ENCODE measurements at regions not wholly inside any gene's neighbourhood (a gene's known extent, or its start where the extent isn't known, plus 50 kb on each side); places are given as distances from the start of the nearest gene placed in this dataset.
"Not testable (repeated sequence)": the region's sequence is repeated elsewhere in the genome, so short reads cannot be mapped to it uniquely, and the experiment has no call there.

- Mint-ChIP-seq H3K9me3 (ENCODE audit: unreplicated experiment) (peaks cover 2% of the 10 kb centered on the region), H3K4me1 (ENCODE audit: low read depth, unreplicated experiment) (peaks cover 6% of the 10 kb centered on the region), H3K4me3 (ENCODE audit: unreplicated experiment) (no peak overlapping the region), H3K36me3 (ENCODE audit: low read depth, unreplicated experiment) (no peaks in the 10 kb centered on the region), H3K27me3 (ENCODE audit: low read depth, unreplicated experiment) (peaks cover 24% of the 10 kb centered on the region), H3K27ac (ENCODE audit: unreplicated experiment) (no peak overlapping the region)
- Histone ChIP-seq H3K4me3 (ENCODE audit: insufficient read depth, low read depth, low read length) (no peak overlapping the region), H3K4me1 (ENCODE audit: insufficient read depth, low read length) (no peaks in the 10 kb centered on the region), H3K4me2 (ENCODE audit: low read length) (no peak overlapping the region), H3K27ac (ENCODE audit: low read depth, low read length) (no peak overlapping the region), H3K36me3 (ENCODE audit: insufficient read depth, low read length) (no peaks in the 10 kb centered on the region), H3K9me3 (ENCODE audit: insufficient read depth, low read depth, low read length) (no peaks in the 10 kb centered on the region), H3K9ac (ENCODE audit: low read length) (no peak overlapping the region), H4K20me1 (ENCODE audit: insufficient read depth, low read length) (no peaks in the 10 kb centered on the region), H2AFZ (ENCODE audit: low read depth, low read length) (no peak overlapping the region), H3K79me2 (ENCODE audit: insufficient read depth, low read length) (no peaks in the 10 kb centered on the region), H3K27me3 (ENCODE audit: insufficient read depth, low read length) (no peaks in the 10 kb centered on the region)
- DNase-seq (ENCODE audit: low read depth) = no peak
- TF ChIP-seq, protein P1, sequence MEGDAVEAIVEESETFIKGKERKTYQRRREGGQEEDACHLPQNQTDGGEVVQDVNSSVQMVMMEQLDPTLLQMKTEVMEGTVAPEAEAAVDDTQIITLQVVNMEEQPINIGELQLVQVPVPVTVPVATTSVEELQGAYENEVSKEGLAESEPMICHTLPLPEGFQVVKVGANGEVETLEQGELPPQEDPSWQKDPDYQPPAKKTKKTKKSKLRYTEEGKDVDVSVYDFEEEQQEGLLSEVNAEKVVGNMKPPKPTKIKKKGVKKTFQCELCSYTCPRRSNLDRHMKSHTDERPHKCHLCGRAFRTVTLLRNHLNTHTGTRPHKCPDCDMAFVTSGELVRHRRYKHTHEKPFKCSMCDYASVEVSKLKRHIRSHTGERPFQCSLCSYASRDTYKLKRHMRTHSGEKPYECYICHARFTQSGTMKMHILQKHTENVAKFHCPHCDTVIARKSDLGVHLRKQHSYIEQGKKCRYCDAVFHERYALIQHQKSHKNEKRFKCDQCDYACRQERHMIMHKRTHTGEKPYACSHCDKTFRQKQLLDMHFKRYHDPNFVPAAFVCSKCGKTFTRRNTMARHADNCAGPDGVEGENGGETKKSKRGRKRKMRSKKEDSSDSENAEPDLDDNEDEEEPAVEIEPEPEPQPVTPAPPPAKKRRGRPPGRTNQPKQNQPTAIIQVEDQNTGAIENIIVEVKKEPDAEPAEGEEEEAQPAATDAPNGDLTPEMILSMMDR (IDR thresholded peaks at IDR 0.05; ENCODE audit: insufficient read depth, low read depth, low read length) = no peak
- TF ChIP-seq EZH2 (IDR thresholded peaks at IDR 0.05; ENCODE audit: insufficient read depth, low read length) = no peak
- FAIRE-seq = no peak
Observed at GRCh38 chr1:223020770-223021169, 122.3 kb downstream of the TLR5 start.

DNA sequence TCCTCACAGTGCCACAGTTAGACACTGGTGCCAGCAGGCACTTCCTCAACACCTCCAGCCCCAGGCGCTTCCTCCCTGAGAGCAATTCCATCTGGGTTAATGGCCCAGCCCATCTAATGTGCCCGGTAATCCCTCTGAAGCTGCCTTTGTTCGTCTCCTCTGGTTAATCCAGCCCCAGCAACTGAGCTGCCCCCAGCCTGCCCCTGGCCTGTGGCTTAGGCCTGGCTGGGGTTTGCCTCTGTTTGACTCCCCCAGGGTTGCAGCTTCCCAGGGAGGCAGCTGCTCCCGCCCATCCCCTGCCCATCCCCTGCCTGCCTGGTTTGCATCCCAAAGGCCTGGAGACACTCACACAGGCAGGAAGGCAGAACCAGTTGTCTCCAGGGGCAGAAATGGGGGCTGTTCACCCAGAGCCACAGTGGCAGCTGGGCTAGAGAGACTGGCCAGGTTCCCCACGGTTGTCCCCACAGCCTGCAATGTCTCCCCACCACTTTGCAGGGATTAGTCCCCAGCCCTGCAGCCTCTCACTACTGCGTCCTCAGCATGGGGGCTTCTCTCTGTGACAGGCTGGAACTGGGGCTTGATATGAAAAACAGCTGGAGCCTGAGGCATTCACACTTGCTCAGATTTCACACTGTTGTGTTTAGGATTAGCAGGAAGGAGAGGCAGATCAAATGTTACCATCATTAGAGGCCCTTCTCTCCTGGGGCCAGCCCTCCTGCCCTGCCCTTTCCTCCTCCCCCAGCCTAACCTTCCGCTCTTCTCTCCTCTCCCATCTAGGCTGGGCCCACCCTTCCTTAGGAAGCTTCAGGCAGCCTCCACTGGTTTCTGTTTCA is 120.2 kb downstream of the TLR5 start:
- H3K36me3 ChIP-seq (ENCODE audit: insufficient read depth, low read length) = no peaks in the 10 kb centered on the region
- no peak overlapping the region for H3K4me3 ChIP-seq (ENCODE audit: insufficient read depth, low read depth, low read length)
- H4K20me1 ChIP-seq (ENCODE audit: insufficient read depth, low read length) = no peaks in the 10 kb centered on the region
- no peak overlapping the region for H2AFZ ChIP-seq (ENCODE audit: low read depth, low read length)
- no peak overlapping the region for H3K4me3 Mint-ChIP-seq (ENCODE audit: unreplicated experiment)
- no peaks in the 10 kb centered on the region for H3K27me3 ChIP-seq (ENCODE audit: insufficient read depth, low read length)
- H3K27ac Mint-ChIP-seq (ENCODE audit: unreplicated experiment) = peak overlapping the region; percentile 81
- DNase-seq (ENCODE audit: low read depth) (no peak), FAIRE-seq (no peak)
- peaks cover 6% of the 10 kb centered on the region for H3K4me1 Mint-ChIP-seq (ENCODE audit: low read depth, unreplicated experiment)
- TF ChIP-seq, protein P1 (IDR thresholded peaks at IDR 0.05; ENCODE audit: insufficient read depth, low read depth, low read length) = no peak
- TF ChIP-seq EZH2 (IDR thresholded peaks at IDR 0.05; ENCODE audit: insufficient read depth, low read length) = no peak
- no peak overlapping the region for H3K4me2 ChIP-seq (ENCODE audit: low read length)
- H3K79me2 ChIP-seq (ENCODE audit: insufficient read depth, low read length) = no peaks in the 10 kb centered on the region
- H3K9ac ChIP-seq (ENCODE audit: low read length) = no peak overlapping the region
- H3K36me3 Mint-ChIP-seq (ENCODE audit: low read depth, unreplicated experiment) = no peaks in the 10 kb centered on the region
- H3K27ac ChIP-seq (ENCODE audit: low read depth, low read length) = no peak overlapping the region
- H3K27me3 Mint-ChIP-seq (ENCODE audit: low read depth, unreplicated experiment) = peaks cover 27% of the 10 kb centered on the region
- no peaks in the 10 kb centered on the region for H3K9me3 ChIP-seq (ENCODE audit: insufficient read depth, low read depth, low read length)
- no peaks in the 10 kb centered on the region for H3K4me1 ChIP-seq (ENCODE audit: insufficient read depth, low read length)
- H3K9me3 Mint-ChIP-seq (ENCODE audit: unreplicated experiment) = peaks cover 4% of the 10 kb centered on the region

DNA sequence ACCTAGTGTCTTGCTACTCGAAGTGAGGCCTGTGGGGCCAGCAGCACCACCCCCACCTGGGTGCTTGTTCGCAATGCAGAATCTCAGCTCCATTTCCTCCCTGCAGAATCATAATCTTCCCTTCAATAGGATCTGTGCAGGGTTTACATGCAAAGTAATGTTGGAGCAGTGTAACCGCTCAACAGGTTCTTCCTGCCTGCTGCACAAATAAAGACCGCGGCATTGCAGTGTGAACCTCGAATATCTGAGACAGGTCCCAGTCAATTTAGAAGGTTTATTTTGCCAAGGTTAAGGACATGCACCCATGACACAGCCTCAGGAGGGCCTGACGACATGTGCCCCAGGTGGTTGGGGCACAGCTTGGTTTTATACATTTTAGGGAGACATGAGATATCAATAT is 119.2 kb downstream of the TLR5 start:
- no peak for DNase-seq (ENCODE audit: low read depth)
- Histone ChIP-seq H3K4me1 (ENCODE audit: insufficient read depth, low read length) (no peaks in the 10 kb centered on the region), H3K4me2 (ENCODE audit: low read length) (no peak overlapping the region), H3K27ac (ENCODE audit: low read depth, low read length) (no peak overlapping the region), H3K36me3 (ENCODE audit: insufficient read depth, low read length) (no peaks in the 10 kb centered on the region), H3K9ac (ENCODE audit: low read length) (no peak overlapping the region), H3K79me2 (ENCODE audit: insufficient read depth, low read length) (no peaks in the 10 kb centered on the region), H3K4me3 (ENCODE audit: insufficient read depth, low read depth, low read length) (no peak overlapping the region), H3K27me3 (ENCODE audit: insufficient read depth, low read length) (no peaks in the 10 kb centered on the region), H4K20me1 (ENCODE audit: insufficient read depth, low read length) (no peaks in the 10 kb centered on the region), H2AFZ (ENCODE audit: low read depth, low read length) (no peak overlapping the region), H3K9me3 (ENCODE audit: insufficient read depth, low read depth, low read length) (no peaks in the 10 kb centered on the region)
- H3K36me3 Mint-ChIP-seq (ENCODE audit: low read depth, unreplicated experiment) = no peaks in the 10 kb centered on the region
- peaks cover 4% of the 10 kb centered on the region for H3K9me3 Mint-ChIP-seq (ENCODE audit: unreplicated experiment)
- H3K27me3 Mint-ChIP-seq (ENCODE audit: low read depth, unreplicated experiment) = peaks cover 34% of the 10 kb centered on the region
- H3K4me1 Mint-ChIP-seq (ENCODE audit: low read depth, unreplicated experiment) = peaks cover 6% of the 10 kb centered on the region
- no peak for FAIRE-seq
- no peak overlapping the region for H3K4me3 Mint-ChIP-seq (ENCODE audit: unreplicated experiment)
- H3K27ac Mint-ChIP-seq (ENCODE audit: unreplicated experiment) = no peak overlapping the region
- no peak for TF ChIP-seq EZH2 (IDR thresholded peaks at IDR 0.05; ENCODE audit: insufficient read depth, low read length)
- TF ChIP-seq, protein P1 (IDR thresholded peaks at IDR 0.05; ENCODE audit: insufficient read depth, low read depth, low read length) = no peak

GRCh38 chr1:223024486-223024885 is 118.6 kb downstream of the TLR5 start:
- not testable (repeated sequence) for H3K79me2 ChIP-seq (ENCODE audit: insufficient read depth, low read length); H3K4me2 ChIP-seq (ENCODE audit: low read length); H3K27ac ChIP-seq (ENCODE audit: low read depth, low read length); H3K9ac ChIP-seq (ENCODE audit: low read length); FAIRE-seq; H3K9me3 Mint-ChIP-seq (ENCODE audit: unreplicated experiment); H3K4me3 ChIP-seq (ENCODE audit: insufficient read depth, low read depth, low read length); H3K9me3 ChIP-seq (ENCODE audit: insufficient read depth, low read depth, low read length); H3K27ac Mint-ChIP-seq (ENCODE audit: unreplicated experiment); H4K20me1 ChIP-seq (ENCODE audit: insufficient read depth, low read length); H3K36me3 Mint-ChIP-seq (ENCODE audit: low read depth, unreplicated experiment); DNase-seq (ENCODE audit: low read depth); H3K4me1 ChIP-seq (ENCODE audit: insufficient read depth, low read length); H3K27me3 ChIP-seq (ENCODE audit: insufficient read depth, low read length); H3K4me1 Mint-ChIP-seq (ENCODE audit: low read depth, unreplicated experiment); H3K36me3 ChIP-seq (ENCODE audit: insufficient read depth, low read length); H2AFZ ChIP-seq (ENCODE audit: low read depth, low read length); H3K4me3 Mint-ChIP-seq (ENCODE audit: unreplicated experiment)
- peaks cover 39% of the 10 kb centered on the region for H3K27me3 Mint-ChIP-seq (ENCODE audit: low read depth, unreplicated experiment)
